Gastrocnemius medialis (tissue), 4 donors: ENCODE measurements at regions not wholly inside any gene's neighbourhood (a gene's known extent, or its start where the extent isn't known, plus 50 kb on each side); places are given as distances from the start of the nearest gene placed in this dataset.

ENCODE experiments used
- ATAC-seq, 2 donors: fragments of 150-250 bp; one replicate each; pipeline ENCODE4 v1.9.1; 2016
- DNase-seq, 2 donors: peaks; one replicate each; pipeline ENCODE4 v3.0.0-alpha.2; 2019
- H3K27ac ChIP-seq, 4 donors: fragments of 200-600 bp; sonication (generic); 1 replicate in 1 of 4; 2 replicates in 3 of 4; pipeline ENCODE4 v1.5.1; 2016 to 2018; ENCODE audit warnings: mild to moderate bottlenecking in 2 of 4, moderate library complexity in 1 of 4
- H3K27me3 ChIP-seq, 3 donors: fragments of 200-600 bp; sonication (generic) in 2 of 3; 1 replicate in 1 of 3; 2 replicates in 2 of 3; pipeline versions ENCODE4 v1.5.1 to v1.6.0; 2016 to 2019; ENCODE audit warnings: mild to moderate bottlenecking in 1 of 3, moderate library complexity in 1 of 3
- H3K36me3 ChIP-seq, 2 donors: fragments of 200-600 bp; sonication (generic) in 1 of 2; one replicate each; pipeline ENCODE4 v1.5.1; 2017 to 2018
- H3K4me1 ChIP-seq, 2 donors: fragments of 200-600 bp; sonication (generic) in 1 of 2; one replicate each; pipeline ENCODE4 v1.5.1; 2016 to 2017; ENCODE audit warnings: mild to moderate bottlenecking in 2 of 2
- H3K4me3 ChIP-seq, 4 donors: fragments of 200-600 bp; sonication (generic) in 3 of 4; 1 replicate in 1 of 4; 2 replicates in 3 of 4; pipeline ENCODE4 v1.5.1; 2016 to 2019; ENCODE audit warnings: mild to moderate bottlenecking in 2 of 4
- H3K9me3 ChIP-seq, 3 donors: fragments of 200-600 bp; sonication (generic) in 2 of 3; 1 replicate in 1 of 3; 2 replicates in 2 of 3; pipeline ENCODE4 v1.5.1; 2016 to 2019
- POLR2A ChIP-seq, 2 donors: fragments of 450-650 bp; IDR thresholded peaks; one replicate each; pipeline ENCODE4 v1.6.1; 2017; ENCODE audit warnings: antibody characterized with exemption in 2 of 2, mild to moderate bottlenecking in 2 of 2, moderate library complexity in 2 of 2
- in situ Hi-C, 4 donors: fragments of 200-750 bp; cut with MboI; loops; one replicate each; pipeline versions ENCODE4 v1.15.0 to v1.8.0; 2017; ENCODE audit warnings: low sequenced_read_pairs in 4 of 4
- intact Hi-C: fragments of 100-400 bp; cut with DNase I; formaldehyde crosslinking; loops from one replicate; pipeline ENCODE4 v1.15.1; 2023; ENCODE audit warnings: low total_unique reads
- TF ChIP-seq, protein P1 (sequence below), 5 experiments: fragments of 450-650 bp in 3 of 5; fragments of 200-600 bp in 2 of 5; sonication (generic) in 2 of 5; IDR thresholded peaks in 4 of 5; conservative IDR thresholded peaks in 1 of 5; 1 replicate in 4 of 5; 2 replicates in 1 of 5; pipeline ENCODE4 v1.5.1; 2016 to 2019; ENCODE audit warnings: antibody characterized with exemption in 5 of 5, mild to moderate bottlenecking in 3 of 5, moderate library complexity in 3 of 5

DNA sequence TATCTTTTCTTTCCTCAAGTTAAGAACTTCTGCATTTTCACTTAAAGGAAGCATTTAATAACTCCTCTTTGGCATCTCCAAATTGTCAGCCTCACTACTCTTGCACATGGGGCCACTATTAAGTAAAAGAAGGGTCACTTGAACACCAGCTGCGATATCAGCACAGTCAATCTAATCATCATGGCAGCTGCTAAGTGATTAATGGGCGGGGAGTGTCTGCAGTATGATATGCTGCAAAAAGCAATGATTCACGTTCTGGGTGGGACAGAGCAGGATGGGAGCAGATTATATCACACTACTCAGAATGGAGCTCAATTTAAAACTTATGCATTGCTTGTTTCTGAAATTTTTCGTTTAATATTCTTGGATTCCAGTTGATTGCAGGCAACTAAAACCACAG, 447.4 kb upstream of the PFKP start:
- in situ Hi-C loops (no loop called here), intact Hi-C loops (no loop called here)
- no peak for ATAC-seq
- Histone ChIP-seq H3K9me3 (no peaks in the 10 kb centered on the region), H3K4me3 (no peak overlapping the region), H3K27me3 (no peaks in the 10 kb centered on the region), H3K4me1 (no peaks in the 10 kb centered on the region), H3K36me3 (no peaks in the 10 kb centered on the region), H3K27ac (no peak overlapping the region)
- no peak for TF ChIP-seq POLR2A (IDR thresholded peaks at IDR 0.05)
- TF ChIP-seq, protein P1, sequence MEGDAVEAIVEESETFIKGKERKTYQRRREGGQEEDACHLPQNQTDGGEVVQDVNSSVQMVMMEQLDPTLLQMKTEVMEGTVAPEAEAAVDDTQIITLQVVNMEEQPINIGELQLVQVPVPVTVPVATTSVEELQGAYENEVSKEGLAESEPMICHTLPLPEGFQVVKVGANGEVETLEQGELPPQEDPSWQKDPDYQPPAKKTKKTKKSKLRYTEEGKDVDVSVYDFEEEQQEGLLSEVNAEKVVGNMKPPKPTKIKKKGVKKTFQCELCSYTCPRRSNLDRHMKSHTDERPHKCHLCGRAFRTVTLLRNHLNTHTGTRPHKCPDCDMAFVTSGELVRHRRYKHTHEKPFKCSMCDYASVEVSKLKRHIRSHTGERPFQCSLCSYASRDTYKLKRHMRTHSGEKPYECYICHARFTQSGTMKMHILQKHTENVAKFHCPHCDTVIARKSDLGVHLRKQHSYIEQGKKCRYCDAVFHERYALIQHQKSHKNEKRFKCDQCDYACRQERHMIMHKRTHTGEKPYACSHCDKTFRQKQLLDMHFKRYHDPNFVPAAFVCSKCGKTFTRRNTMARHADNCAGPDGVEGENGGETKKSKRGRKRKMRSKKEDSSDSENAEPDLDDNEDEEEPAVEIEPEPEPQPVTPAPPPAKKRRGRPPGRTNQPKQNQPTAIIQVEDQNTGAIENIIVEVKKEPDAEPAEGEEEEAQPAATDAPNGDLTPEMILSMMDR (IDR thresholded peaks at IDR 0.05 in 4 of 5, conservative IDR thresholded peaks at IDR 0.05 in 1 of 5) = no peak
- no peak for DNase-seq

DNA sequence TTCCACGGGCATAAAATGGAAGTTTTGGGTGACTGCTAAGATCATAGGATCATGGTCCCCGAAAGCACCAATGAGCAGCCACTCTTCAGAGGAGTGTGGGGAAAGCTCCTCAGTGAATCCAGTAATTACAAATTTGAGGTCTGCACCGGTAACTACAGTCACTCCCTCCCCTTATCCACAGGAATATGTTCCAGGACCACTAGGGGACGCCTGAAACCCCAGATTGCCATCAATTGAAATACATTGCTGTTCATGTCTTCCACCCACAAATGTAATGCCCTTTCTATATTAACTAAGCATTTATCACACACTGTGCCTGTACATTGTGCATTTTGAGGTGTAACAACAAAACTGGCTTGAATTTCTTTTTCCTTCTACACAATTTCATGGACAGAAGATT, 447.9 kb upstream of the PFKP start:
- no peaks in the 10 kb centered on the region for H3K9me3 ChIP-seq
- H3K27ac ChIP-seq = no peak overlapping the region
- ATAC-seq (no peak), DNase-seq (no peak)
- in situ Hi-C loops = no loop called here
- H3K4me1 ChIP-seq = no peaks in the 10 kb centered on the region
- no peaks in the 10 kb centered on the region for H3K36me3 ChIP-seq
- H3K27me3 ChIP-seq = no peaks in the 10 kb centered on the region
- H3K4me3 ChIP-seq = no peak overlapping the region
- intact Hi-C loops = no loop called here
- no peak for TF ChIP-seq POLR2A (IDR thresholded peaks at IDR 0.05)
- TF ChIP-seq, protein P1 (IDR thresholded peaks at IDR 0.05 in 4 of 5, conservative IDR thresholded peaks at IDR 0.05 in 1 of 5) = no peak

DNA sequence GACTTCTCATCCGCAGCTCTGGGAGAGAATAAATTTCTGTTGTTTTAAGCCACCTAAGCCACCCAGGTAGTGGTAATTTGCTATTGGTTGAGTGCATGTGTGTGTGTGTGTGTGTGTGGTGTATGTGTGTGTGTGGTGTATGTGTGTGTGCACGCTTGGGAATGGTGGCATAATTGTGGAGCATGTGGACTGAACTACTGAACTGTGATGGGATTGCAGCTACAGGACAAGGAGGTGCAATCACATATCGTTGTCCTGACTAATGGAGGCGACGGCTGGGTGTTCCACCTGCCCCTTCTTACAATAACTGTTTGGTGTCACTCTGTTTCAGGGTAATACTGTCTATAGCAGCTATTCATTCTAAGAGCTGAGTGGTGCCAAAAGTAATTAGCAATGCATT, 448.7 kb upstream of the PFKP start:
- Histone ChIP-seq H3K27ac (no peak overlapping the region), H3K4me1 (no peaks in the 10 kb centered on the region), H3K9me3 (no peaks in the 10 kb centered on the region), H3K36me3 (no peaks in the 10 kb centered on the region), H3K4me3 (no peak overlapping the region), H3K27me3 (no peaks in the 10 kb centered on the region)
- no peak for TF ChIP-seq POLR2A (IDR thresholded peaks at IDR 0.05)
- TF ChIP-seq, protein P1 (IDR thresholded peaks at IDR 0.05 in 4 of 5, conservative IDR thresholded peaks at IDR 0.05 in 1 of 5) = no peak
- ATAC-seq = no peak
- no peak for DNase-seq
- in situ Hi-C loops = no loop called here
- intact Hi-C loops = no loop called here

DNA sequence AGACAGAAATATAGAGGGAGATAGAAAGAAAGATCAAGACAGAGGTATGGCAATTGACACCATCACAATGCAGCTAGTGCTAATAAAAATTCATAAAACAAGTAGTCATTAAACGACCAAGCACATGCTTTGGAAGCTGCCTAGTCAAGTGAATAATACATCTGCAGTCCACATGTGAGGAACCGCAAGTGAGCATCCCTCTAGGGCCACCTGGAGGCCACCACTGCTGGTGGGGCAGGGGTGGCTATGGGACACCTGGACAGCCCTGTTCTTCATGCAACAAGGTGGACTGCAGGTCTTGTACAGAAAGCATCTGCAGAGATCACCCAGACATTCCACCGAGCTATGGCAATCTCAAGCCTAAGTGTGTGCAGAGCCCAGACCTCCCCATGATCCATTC, 451.1 kb upstream of the PFKP start:
- in situ Hi-C loops (no loop called here), intact Hi-C loops (no loop called here)
- Histone ChIP-seq H3K27me3 (no peaks in the 10 kb centered on the region), H3K9me3 (no peaks in the 10 kb centered on the region), H3K36me3 (no peaks in the 10 kb centered on the region), H3K4me3 (no peak overlapping the region), H3K27ac (no peak overlapping the region), H3K4me1 (no peaks in the 10 kb centered on the region)
- no peak for ATAC-seq
- no peak for DNase-seq
- TF ChIP-seq, protein P1 (IDR thresholded peaks at IDR 0.05 in 4 of 5, conservative IDR thresholded peaks at IDR 0.05 in 1 of 5) = no peak
- TF ChIP-seq POLR2A (IDR thresholded peaks at IDR 0.05) = no peak

DNA sequence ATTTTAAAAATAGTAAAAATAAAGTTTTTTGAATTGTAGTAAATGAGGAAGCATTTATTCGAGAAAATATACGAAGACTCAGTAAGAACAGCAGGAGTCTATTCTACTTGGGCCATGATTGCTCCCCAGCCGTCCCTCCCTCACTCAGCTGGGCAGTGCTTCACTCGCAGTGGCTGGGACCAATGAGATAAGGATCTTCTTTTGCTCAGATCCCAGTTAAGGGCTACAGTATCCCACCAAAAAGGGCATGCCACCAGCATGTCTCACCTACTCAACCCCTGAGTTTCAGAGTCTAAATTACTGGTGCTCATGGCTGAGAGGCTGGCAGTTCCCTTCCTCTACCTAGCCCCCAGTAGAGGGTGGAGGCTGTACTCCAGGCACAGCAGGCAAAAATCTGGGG, 455.7 kb upstream of the PFKP start:
- no peaks in the 10 kb centered on the region for H3K4me1 ChIP-seq
- intact Hi-C loops = no loop called here
- TF ChIP-seq, protein P1 (IDR thresholded peaks at IDR 0.05 in 4 of 5, conservative IDR thresholded peaks at IDR 0.05 in 1 of 5) = no peak
- TF ChIP-seq POLR2A (IDR thresholded peaks at IDR 0.05) = no peak
- DNase-seq (no peak), ATAC-seq (no peak)
- no peak overlapping the region for H3K27ac ChIP-seq
- in situ Hi-C loops = no loop called here
- no peaks in the 10 kb centered on the region for H3K36me3 ChIP-seq
- no peak overlapping the region for H3K4me3 ChIP-seq
- H3K9me3 ChIP-seq = no peaks in the 10 kb centered on the region
- no peaks in the 10 kb centered on the region for H3K27me3 ChIP-seq
